GM23248 (cell line): ENCODE measurements at regions not wholly inside any gene's neighbourhood (a gene's known extent, or its start where the extent isn't known, plus 50 kb on each side); places are given as distances from the start of the nearest gene placed in this dataset.

Source experiments
- DNase-seq: peaks from one replicate; pipeline ENCODE4 v3.0.0-alpha.2; 2015
- H2AFZ ChIP-seq: fragments of 200-600 bp; sonication (generic); 2 replicates; pipeline ENCODE4 v1.6.1; 2016; ENCODE audit warnings: antibody characterized with exemption
- H3F3A ChIP-seq: fragments of 200-600 bp; sonication (generic); 2 replicates; pipeline ENCODE4 v1.6.1; 2016; ENCODE audit warnings: mild to moderate bottlenecking, antibody characterized with exemption, mixed run types; ENCODE audit not compliant: insufficient read depth
- H3K27ac ChIP-seq: fragments of 200-600 bp; sonication (generic); 2 replicates; pipeline ENCODE4 v1.5.1; 2016; ENCODE audit warnings: mild to moderate bottlenecking
- H3K27me3 ChIP-seq: fragments of 200-600 bp; sonication (generic); replicated peaks from 2 replicates; pipeline ENCODE4 v1.6.1; 2016; ENCODE audit warnings: mild to moderate bottlenecking; ENCODE audit not compliant: insufficient read depth
- H3K36me3 ChIP-seq: fragments of 200-600 bp; sonication (generic); 2 replicates; pipeline ENCODE4 v1.6.1; 2016; ENCODE audit warnings: low read depth, mild to moderate bottlenecking
- H3K4me1 ChIP-seq: fragments of 200-600 bp; sonication (generic); 2 replicates; pipeline ENCODE4 v1.6.1; 2016; ENCODE audit warnings: mild to moderate bottlenecking; ENCODE audit not compliant: insufficient read depth
- H3K4me2 ChIP-seq: fragments of 200-600 bp; sonication (generic); one replicate; pipeline ENCODE4 v1.6.1; 2016; ENCODE audit warnings: mild to moderate bottlenecking; ENCODE audit not compliant: unreplicated experiment
- H3K4me3 ChIP-seq: fragments of 200-600 bp; sonication (generic); 2 replicates; pipeline ENCODE4 v1.5.1; 2016; ENCODE audit warnings: mild to moderate bottlenecking
- H3K79me2 ChIP-seq: fragments of 200-600 bp; sonication (generic); 2 replicates; pipeline ENCODE4 v1.6.1; 2016; ENCODE audit warnings: mild to moderate bottlenecking; ENCODE audit not compliant: insufficient read depth
- H3K9ac ChIP-seq: fragments of 200-600 bp; sonication (generic); 2 replicates; pipeline ENCODE4 v1.6.1; 2016; ENCODE audit warnings: mild to moderate bottlenecking
- H3K9me2 ChIP-seq: fragments of 200-600 bp; sonication (generic); 2 replicates; pipeline ENCODE4 v1.6.1; 2016; ENCODE audit warnings: mixed run types, mild to moderate bottlenecking, moderate library complexity; ENCODE audit not compliant: insufficient read depth
- H3K9me3 ChIP-seq: fragments of 200-600 bp; sonication (generic); one replicate; pipeline ENCODE4 v1.6.1; 2017; ENCODE audit warnings: low read depth
- H4K20me1 ChIP-seq: fragments of 200-600 bp; sonication (generic); 2 replicates; pipeline ENCODE4 v1.6.0; 2016; ENCODE audit not compliant: insufficient read depth
- EZH2 ChIP-seq: fragments of 200-600 bp; sonication (generic); IDR thresholded peaks from 2 replicates; pipeline ENCODE4 v1.6.1; 2018; ENCODE audit warnings: antibody characterized with exemption, mild to moderate bottlenecking; ENCODE audit not compliant: insufficient read depth, poor library complexity, severe bottlenecking
- EZH2phosphoT487 ChIP-seq: fragments of 200-600 bp; sonication (generic); IDR thresholded peaks from 2 replicates; pipeline ENCODE4 v1.6.1; 2018; ENCODE audit warnings: antibody characterized with exemption, moderate library complexity, mild to moderate bottlenecking, low read depth; ENCODE audit not compliant: insufficient read depth
- WGBS, 2 experiments: methylation state at CpG; one replicate each; pipeline ENCODE4 v1.1.6; 2015 to 2017; ENCODE audit warnings: low lambda C conversion rate in 2 of 2, low coverage in 1 of 2; ENCODE audit errors: missing lambda C conversion rate in 2 of 2; 5-methylcytosine and 5-hydroxymethylcytosine counted together
- in situ Hi-C: fragments of 300-500 bp; cut with MboI; formaldehyde crosslinking; loops from 2 replicates; pipeline ENCODE4 v1.15.0; 2020

DNA sequence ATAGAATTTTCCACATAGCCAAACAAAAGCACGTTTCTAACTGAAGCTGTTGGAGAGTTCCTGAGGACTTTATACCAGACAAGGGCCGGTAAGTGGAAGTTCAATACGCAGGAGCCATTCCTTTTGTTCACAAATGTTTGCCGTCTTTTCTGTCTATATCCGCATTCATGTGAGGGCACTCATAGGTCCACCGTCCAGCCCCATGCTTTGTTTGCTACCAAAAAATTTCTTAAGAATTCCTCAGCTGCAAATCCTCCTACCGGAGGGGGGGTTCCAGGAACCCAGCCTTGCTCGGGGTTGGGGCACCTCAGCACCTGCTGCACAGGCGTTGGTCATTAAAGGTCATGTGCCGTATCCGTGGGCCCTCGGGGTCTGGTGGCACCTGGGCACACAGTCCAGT lies 276.8 kb downstream of the SEC14L1 start:
- Histone ChIP-seq H3K4me2 (no peak overlapping the region), H3K9me3 (no peaks in the 10 kb centered on the region), H4K20me1 (no peaks in the 10 kb centered on the region), H3K4me1 (peaks cover 27% of the 10 kb centered on the region), H3K4me3 (no peak overlapping the region), H3K9me2 (no peaks in the 10 kb centered on the region), H3K27me3 (no peaks in the 10 kb centered on the region), H3F3A (peaks cover 23% of the 10 kb centered on the region), H2AFZ (no peak overlapping the region), H3K9ac (no peak overlapping the region), H3K27ac (no peak overlapping the region), H3K79me2 (peaks cover 100% of the 10 kb centered on the region), H3K36me3 (no peaks in the 10 kb centered on the region; the same call in 1 of the 2 replicates)
- 81 to 82% methylated on average over 12 of the region's 12 CpGs for WGBS, 2 experiments
- in situ Hi-C loops = no loop called here
- TF ChIP-seq EZH2phosphoT487 = no peak
- TF ChIP-seq EZH2 = no peak
- DNase-seq = no peak

DNA sequence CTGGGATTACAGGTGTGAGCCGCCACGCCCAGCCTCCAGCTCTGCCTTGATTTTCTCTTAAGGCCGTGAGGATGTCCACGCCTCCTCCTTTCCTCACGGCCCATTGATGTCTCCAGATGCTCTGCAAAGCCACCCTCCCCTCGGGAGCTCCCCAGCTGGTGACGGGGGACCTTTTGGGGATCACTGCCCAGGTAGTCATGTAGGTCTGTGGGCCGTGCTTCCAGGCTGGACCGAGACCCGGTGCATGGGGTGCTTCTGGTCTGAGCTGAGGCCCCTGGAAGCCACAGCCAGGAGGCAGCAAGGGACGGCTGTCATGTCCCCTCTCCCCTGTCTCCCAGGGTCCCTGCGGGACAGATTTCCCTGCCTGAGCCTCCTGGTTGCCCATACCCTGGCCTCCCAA lies 277.8 kb downstream of the SEC14L1 start:
- Histone ChIP-seq H3K9me2 (no peaks in the 10 kb centered on the region), H3K27me3 (no peaks in the 10 kb centered on the region), H4K20me1 (no peaks in the 10 kb centered on the region), H3K4me2 (no peak overlapping the region), H3K4me1 (peaks cover 31% of the 10 kb centered on the region), H3K9me3 (no peaks in the 10 kb centered on the region), H3K27ac (no peak overlapping the region), H3K4me3 (no peak overlapping the region), H3K36me3 (no peaks in the 10 kb centered on the region; the same call in 1 of the 2 replicates), H3K9ac (no peak overlapping the region), H3F3A (peaks cover 21% of the 10 kb centered on the region), H2AFZ (no peak overlapping the region), H3K79me2 (peaks cover 99% of the 10 kb centered on the region)
- WGBS, 2 experiments = 83 to 86% methylated on average over 12 of the region's 12 CpGs
- in situ Hi-C loops = no loop called here
- no peak for TF ChIP-seq EZH2
- TF ChIP-seq EZH2phosphoT487 = no peak
- DNase-seq = no peak

DNA sequence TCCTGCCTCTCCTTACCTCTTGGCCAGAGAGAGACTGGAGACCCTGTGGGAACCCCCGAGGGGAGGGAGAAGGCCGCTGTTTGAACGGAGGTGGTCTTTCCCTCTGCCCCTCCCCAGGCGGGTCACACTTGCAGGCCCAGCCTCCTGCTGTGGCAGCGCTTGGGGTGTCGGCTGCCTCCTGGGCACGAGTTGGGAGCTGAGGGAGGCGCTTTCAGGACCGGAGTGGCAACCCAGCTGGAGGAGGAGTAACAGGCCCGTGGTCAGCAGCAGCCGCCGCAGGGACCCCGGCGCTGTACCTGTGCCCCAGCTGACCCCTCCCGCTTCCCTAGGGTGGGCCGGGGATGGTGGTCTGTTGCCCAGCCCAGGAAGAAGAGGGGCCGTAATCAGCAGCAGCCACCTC lies 278.3 kb downstream of the SEC14L1 start:
- no peaks in the 10 kb centered on the region for H3K9me3 ChIP-seq
- H3K79me2 ChIP-seq = peaks cover 94% of the 10 kb centered on the region
- H2AFZ ChIP-seq = no peak overlapping the region
- in situ Hi-C loops = no loop called here
- DNase-seq = no peak
- H3K9me2 ChIP-seq = no peaks in the 10 kb centered on the region
- H3K27ac ChIP-seq = no peak overlapping the region
- no peak overlapping the region for H3K4me2 ChIP-seq
- peaks cover 18% of the 10 kb centered on the region for H3F3A ChIP-seq
- H3K27me3 ChIP-seq = no peaks in the 10 kb centered on the region
- H3K36me3 ChIP-seq = no peaks in the 10 kb centered on the region; the same call in 1 of the 2 replicates
- H3K4me1 ChIP-seq = peaks cover 30% of the 10 kb centered on the region
- TF ChIP-seq EZH2 (no peak), EZH2phosphoT487 (no peak)
- H3K4me3 ChIP-seq = no peak overlapping the region
- 74 to 79% methylated on average over 11 to 17 of the region's 17 CpGs for WGBS, 2 experiments
- no peak overlapping the region for H3K9ac ChIP-seq
- H4K20me1 ChIP-seq = no peaks in the 10 kb centered on the region

DNA sequence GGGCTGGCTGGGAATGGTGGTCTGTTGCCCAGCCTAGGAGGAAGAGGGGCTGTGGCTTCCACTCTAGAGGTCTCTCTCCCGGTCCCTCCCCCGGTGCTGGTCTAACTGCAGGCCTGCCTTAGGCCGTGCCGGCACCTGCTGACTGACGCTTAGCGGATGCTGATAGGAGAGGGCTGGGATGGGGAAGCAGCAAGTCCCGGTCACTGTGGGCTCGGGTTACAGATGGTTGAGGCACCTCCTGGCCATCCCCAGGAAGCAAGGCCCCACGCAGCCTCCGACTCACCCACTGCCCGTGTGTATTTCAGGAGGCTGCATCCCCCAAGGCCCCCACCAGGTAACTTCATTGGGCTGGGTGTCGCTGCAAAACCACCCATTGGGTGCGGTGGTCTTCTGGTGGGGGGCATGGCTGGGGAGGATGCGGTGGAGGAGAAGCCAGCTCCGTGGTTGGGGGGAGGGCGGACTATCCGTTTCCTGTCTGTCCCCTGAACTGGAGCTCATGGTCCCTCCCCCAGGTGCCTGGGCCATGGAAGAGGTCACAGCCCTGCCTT lies 278.9 kb downstream of the SEC14L1 start:
- peaks cover 34% of the 10 kb centered on the region for H3K4me1 ChIP-seq
- H4K20me1 ChIP-seq = no peaks in the 10 kb centered on the region
- H2AFZ ChIP-seq = no peak overlapping the region
- H3K79me2 ChIP-seq = peaks cover 94% of the 10 kb centered on the region
- H3K9me3 ChIP-seq = no peaks in the 10 kb centered on the region
- peaks cover 18% of the 10 kb centered on the region for H3F3A ChIP-seq
- no peaks in the 10 kb centered on the region for H3K27me3 ChIP-seq
- no peak for DNase-seq
- in situ Hi-C loops = no loop called here
- H3K4me2 ChIP-seq = no peak overlapping the region
- TF ChIP-seq EZH2phosphoT487 (no peak), EZH2 (no peak)
- no peak overlapping the region for H3K27ac ChIP-seq
- H3K36me3 ChIP-seq = no peaks in the 10 kb centered on the region; the same call in 1 of the 2 replicates
- WGBS, 2 experiments = 90 to 92% methylated on average over 17 of the region's 17 CpGs
- no peak overlapping the region for H3K9ac ChIP-seq
- no peak overlapping the region for H3K4me3 ChIP-seq
- H3K9me2 ChIP-seq = no peaks in the 10 kb centered on the region
